ENCODE measurements at regions not wholly inside any gene's neighbourhood (a gene's known extent, or its start where the extent isn't known, plus 50 kb on each side); places are given as distances from the start of the nearest gene placed in this dataset.

- TF ChIP-seq, protein P1, sequence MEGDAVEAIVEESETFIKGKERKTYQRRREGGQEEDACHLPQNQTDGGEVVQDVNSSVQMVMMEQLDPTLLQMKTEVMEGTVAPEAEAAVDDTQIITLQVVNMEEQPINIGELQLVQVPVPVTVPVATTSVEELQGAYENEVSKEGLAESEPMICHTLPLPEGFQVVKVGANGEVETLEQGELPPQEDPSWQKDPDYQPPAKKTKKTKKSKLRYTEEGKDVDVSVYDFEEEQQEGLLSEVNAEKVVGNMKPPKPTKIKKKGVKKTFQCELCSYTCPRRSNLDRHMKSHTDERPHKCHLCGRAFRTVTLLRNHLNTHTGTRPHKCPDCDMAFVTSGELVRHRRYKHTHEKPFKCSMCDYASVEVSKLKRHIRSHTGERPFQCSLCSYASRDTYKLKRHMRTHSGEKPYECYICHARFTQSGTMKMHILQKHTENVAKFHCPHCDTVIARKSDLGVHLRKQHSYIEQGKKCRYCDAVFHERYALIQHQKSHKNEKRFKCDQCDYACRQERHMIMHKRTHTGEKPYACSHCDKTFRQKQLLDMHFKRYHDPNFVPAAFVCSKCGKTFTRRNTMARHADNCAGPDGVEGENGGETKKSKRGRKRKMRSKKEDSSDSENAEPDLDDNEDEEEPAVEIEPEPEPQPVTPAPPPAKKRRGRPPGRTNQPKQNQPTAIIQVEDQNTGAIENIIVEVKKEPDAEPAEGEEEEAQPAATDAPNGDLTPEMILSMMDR (IDR thresholded peaks at IDR 0.05), result no peak
- no peak for TF ChIP-seq POLR2A (IDR thresholded peaks at IDR 0.05)
These were observed 883.4 kb downstream of the DIAPH3 start for GRCh38 chr13:59280297-59280696.

Data from Peyer's patch (tissue), 4 donors.